Activated CD4-positive, alpha-beta memory T cell treated with anti-CD3 and anti-CD28 coated beads for 36 hours (primary cell): ENCODE measurements at regions not wholly inside any gene's neighbourhood (a gene's known extent, or its start where the extent isn't known, plus 50 kb on each side); places are given as distances from the start of the nearest gene placed in this dataset.

ENCODE experiments used
- CTCF ChIA-PET: fragments of 350-600 bp; sonication (Branson Sonifier 250); formaldehyde crosslinking; loops from one replicate; lab custom pipeline; 2021; ENCODE audit warnings: antibody characterized with exemption, inconsistent platforms; lab: Charles Lee
- POLR2A ChIA-PET: fragments of 350-600 bp; sonication (Branson Sonifier 250); formaldehyde crosslinking; loops from one replicate; lab custom pipeline; 2021; ENCODE audit warnings: antibody characterized with exemption; lab: Charles Lee
- DNase-seq: peaks from one replicate; pipeline ENCODE4 v3.0.0-alpha.2; 2020
- H3K27ac Mint-ChIP-seq: one replicate; pipeline ENCODE4 v1.8.0; 2021; ENCODE audit warnings: mixed read lengths
- H3K27me3 Mint-ChIP-seq: one replicate; pipeline ENCODE4 v1.8.0; 2021; ENCODE audit warnings: mixed read lengths
- H3K36me3 Mint-ChIP-seq: one replicate; pipeline ENCODE4 v1.8.0; 2021; ENCODE audit warnings: mixed read lengths
- H3K4me1 Mint-ChIP-seq: one replicate; pipeline ENCODE4 v1.8.0; 2021; ENCODE audit warnings: low read depth, mixed read lengths
- H3K4me3 Mint-ChIP-seq: one replicate; pipeline ENCODE4 v1.8.0; 2021; ENCODE audit warnings: mild to moderate bottlenecking, mixed read lengths
- H3K9me3 Mint-ChIP-seq: one replicate; pipeline ENCODE4 v1.8.0; 2021; ENCODE audit warnings: mixed read lengths
- intact Hi-C: fragments of 100-400 bp; cut with micrococcal nuclease; formaldehyde crosslinking; loops from one replicate; pipeline ENCODE4 v1.15.1; 2023

DNA sequence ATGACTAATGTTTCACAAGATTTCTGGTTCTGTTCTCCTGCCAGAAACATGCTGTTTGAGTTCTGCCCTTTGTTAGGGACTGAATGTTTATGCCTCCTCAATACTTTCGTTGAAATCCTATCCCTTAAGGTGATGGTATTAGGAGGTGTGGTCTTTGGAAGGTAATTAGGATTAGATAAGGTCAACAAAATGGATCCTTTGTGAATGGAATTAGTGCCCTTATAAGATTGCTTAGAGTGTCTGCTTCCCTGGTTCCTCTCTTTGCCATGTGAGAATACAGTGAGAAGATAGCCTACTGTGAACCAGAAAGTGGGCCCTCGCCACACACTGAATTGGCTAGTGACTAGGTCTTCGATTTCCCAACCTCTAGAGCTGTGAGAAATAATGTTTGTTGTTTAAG, 621.4 kb upstream of the ALCAM start:
- intact Hi-C loops, result no loop called here
- POLR2A ChIA-PET, result no interaction called here
- DNase-seq, result no peak
- Mint-ChIP-seq H3K9me3 (no peaks in the 10 kb centered on the region), H3K27me3 (no peaks in the 10 kb centered on the region), H3K4me1 (no peaks in the 10 kb centered on the region), H3K27ac (no peak overlapping the region), H3K4me3 (no peak overlapping the region), H3K36me3 (no peaks in the 10 kb centered on the region)
- CTCF ChIA-PET, result no interaction called here

DNA sequence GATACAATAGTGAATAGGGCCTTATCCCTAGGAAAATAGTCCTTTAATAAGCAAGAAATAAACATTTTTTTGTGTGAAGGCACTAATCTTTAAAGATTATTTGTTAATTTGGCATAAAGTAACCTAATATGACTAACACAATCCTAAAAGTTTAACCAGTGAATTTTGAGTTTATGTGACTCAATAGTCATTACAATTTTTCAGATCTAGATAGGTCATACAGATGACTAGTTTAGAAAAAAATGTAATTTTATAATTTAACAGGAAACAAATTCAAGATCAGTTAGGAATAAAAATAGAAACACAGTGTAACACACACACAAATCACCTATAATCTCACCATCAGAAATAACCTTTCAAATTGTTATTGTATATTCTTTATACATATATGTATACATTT, 620.7 kb upstream of the ALCAM start:
- no peak overlapping the region for H3K27ac Mint-ChIP-seq
- no peaks in the 10 kb centered on the region for H3K36me3 Mint-ChIP-seq
- no peaks in the 10 kb centered on the region for H3K27me3 Mint-ChIP-seq
- CTCF ChIA-PET, result no interaction called here
- DNase-seq, result no peak
- POLR2A ChIA-PET, result no interaction called here
- H3K4me1 Mint-ChIP-seq, result no peaks in the 10 kb centered on the region
- H3K9me3 Mint-ChIP-seq, result no peaks in the 10 kb centered on the region
- H3K4me3 Mint-ChIP-seq, result no peak overlapping the region
- intact Hi-C loops, result no loop called here

DNA sequence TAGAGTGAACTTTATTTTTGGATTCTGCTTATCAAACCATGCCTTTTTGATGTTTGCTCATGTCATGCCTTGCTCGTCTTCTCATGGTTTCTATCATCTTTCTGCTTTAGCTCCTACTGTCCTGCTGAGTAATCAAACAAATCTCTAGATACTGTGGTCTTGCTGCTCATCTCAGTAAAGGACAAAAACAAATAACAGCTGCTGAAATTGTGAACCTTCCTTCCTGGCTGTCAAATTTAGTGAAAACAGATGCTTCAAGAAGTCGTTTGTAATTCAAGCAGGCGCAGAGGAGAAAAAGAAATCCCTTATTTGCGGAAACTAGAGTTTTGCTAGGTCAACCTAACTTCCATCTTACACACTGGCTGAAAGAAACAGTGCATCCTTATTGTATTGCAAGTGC, 616.1 kb upstream of the ALCAM start:
- H3K27ac Mint-ChIP-seq, result no peak overlapping the region
- DNase-seq, result no peak
- no peak overlapping the region for H3K4me3 Mint-ChIP-seq
- H3K27me3 Mint-ChIP-seq, result peaks cover 3% of the 10 kb centered on the region
- H3K4me1 Mint-ChIP-seq, result no peaks in the 10 kb centered on the region
- ChIA-PET CTCF (no interaction called here), POLR2A (interaction anchor here (0.6 kb wide), 1 partner anchor 541 kb away, joined by 3 read pairs; no protein-coding TSS in a partner anchor)
- intact Hi-C loops, result no loop called here
- H3K9me3 Mint-ChIP-seq, result no peaks in the 10 kb centered on the region
- H3K36me3 Mint-ChIP-seq, result no peaks in the 10 kb centered on the region

DNA sequence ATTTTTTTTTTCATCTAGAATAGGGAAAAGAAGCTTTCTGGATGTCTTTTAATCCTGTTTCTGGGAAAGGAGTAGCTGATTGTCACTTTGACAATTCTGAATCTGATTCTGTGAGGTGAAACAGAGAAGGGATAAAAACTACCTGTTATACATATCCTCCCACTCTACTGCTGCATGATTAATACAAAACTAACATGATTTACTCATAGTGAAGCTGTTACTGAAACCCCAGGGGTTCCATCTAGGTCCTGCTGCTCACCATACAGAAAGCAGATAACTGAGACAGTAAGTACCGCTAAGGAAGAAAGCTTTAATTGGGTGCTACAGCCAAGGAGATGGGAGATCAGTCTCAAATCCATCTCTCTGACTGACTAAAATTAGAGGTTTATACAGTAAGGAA, 610.9 kb upstream of the ALCAM start:
- Mint-ChIP-seq H3K4me1 (no peaks in the 10 kb centered on the region), H3K27me3 (peaks cover 5% of the 10 kb centered on the region), H3K9me3 (peaks cover 3% of the 10 kb centered on the region), H3K4me3 (no peak overlapping the region), H3K27ac (no peak overlapping the region), H3K36me3 (no peaks in the 10 kb centered on the region)
- intact Hi-C loops, result no loop called here
- no peak for DNase-seq
- CTCF ChIA-PET, result no interaction called here
- POLR2A ChIA-PET, result no interaction called here

DNA sequence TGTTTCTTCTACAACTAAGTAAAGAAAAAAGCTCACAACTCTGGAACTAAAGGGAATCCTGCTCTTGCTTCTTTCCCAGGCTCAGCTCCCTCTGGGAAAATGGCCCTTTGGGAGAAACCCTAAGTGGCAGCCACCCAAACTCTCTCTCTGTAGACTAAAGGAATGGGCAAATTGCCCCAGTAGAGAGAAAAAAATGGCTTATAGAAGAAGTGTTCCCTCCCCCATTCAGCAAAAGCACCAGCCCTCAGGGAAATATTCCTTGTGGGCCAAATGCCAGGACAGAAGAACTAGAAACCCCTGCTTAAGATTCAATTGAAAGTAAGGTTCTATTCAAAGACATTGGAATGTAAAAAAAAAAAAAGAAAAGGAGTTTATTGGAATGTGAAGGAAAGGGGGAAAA, 603.7 kb upstream of the ALCAM start:
- Mint-ChIP-seq H3K9me3 (no peaks in the 10 kb centered on the region), H3K27ac (no peak overlapping the region), H3K4me3 (no peak overlapping the region), H3K27me3 (peaks cover 1% of the 10 kb centered on the region), H3K36me3 (no peaks in the 10 kb centered on the region), H3K4me1 (no peaks in the 10 kb centered on the region)
- intact Hi-C loops, result no loop called here
- CTCF ChIA-PET, result interaction anchor here (0.6 kb wide), 1 partner anchor 11 kb away, joined by 4 read pairs; no protein-coding TSS in a partner anchor
- no peak for DNase-seq
- POLR2A ChIA-PET, result no interaction called here

DNA sequence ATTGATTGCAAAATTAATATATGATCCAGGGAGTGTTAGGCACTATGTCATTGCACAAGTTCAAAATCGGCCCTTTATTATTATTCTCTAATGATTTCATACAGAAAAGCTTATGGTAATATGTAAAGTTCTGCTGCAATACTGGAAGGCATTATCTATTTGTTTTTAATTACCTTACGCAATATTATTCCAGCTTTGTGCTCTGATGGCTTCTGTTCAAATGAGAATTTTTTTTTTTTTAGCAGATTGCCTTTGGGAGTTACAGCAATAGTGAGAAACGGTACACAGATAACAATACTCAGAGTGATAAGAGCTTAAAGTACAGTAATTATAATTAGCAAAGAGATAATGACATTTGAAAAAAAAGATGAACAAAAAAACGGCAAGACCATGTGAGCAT, 602.2 kb upstream of the ALCAM start:
- CTCF ChIA-PET, result interaction anchor here (0.7 kb wide), 1 partner anchor 652 kb away, joined by 3 read pairs; no protein-coding TSS in a partner anchor
- intact Hi-C loops, result no loop called here

DNA sequence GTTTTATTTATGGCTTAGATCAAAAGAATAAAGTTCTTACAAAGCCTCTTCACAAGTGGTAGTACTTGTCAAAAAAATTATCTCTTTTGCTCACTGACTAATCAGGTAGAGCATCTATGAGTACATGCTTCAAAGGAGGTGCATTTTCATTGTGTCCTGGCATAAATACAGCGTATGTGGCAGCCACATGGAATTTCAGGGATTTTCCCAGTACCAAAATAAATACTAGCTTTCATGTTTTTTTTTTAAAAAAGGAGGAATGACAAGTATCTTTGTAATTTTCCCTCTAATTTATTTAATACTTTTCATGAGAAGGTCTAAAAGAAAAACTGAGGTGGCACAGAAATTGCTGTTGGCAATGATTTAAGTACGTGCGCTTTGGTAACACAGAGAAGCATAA, 597.8 kb upstream of the ALCAM start:
- CTCF ChIA-PET, result no interaction called here
- no peaks in the 10 kb centered on the region for H3K4me1 Mint-ChIP-seq
- no peaks in the 10 kb centered on the region for H3K9me3 Mint-ChIP-seq
- H3K27ac Mint-ChIP-seq, result no peak overlapping the region
- no peaks in the 10 kb centered on the region for H3K36me3 Mint-ChIP-seq
- H3K27me3 Mint-ChIP-seq, result no peaks in the 10 kb centered on the region
- intact Hi-C loops, result no loop called here
- no peak overlapping the region for H3K4me3 Mint-ChIP-seq
- no peak for DNase-seq
- POLR2A ChIA-PET, result no interaction called here

More for the DNA sequence above, 602.2 kb upstream of the ALCAM start:
- Mint-ChIP-seq H3K9me3 (no peaks in the 10 kb centered on the region), H3K27me3 (peaks cover 1% of the 10 kb centered on the region), H3K27ac (no peak overlapping the region), H3K4me1 (no peaks in the 10 kb centered on the region), H3K4me3 (no peak overlapping the region), H3K36me3 (no peaks in the 10 kb centered on the region)
- no peak for DNase-seq
- POLR2A ChIA-PET, result no interaction called here

DNA sequence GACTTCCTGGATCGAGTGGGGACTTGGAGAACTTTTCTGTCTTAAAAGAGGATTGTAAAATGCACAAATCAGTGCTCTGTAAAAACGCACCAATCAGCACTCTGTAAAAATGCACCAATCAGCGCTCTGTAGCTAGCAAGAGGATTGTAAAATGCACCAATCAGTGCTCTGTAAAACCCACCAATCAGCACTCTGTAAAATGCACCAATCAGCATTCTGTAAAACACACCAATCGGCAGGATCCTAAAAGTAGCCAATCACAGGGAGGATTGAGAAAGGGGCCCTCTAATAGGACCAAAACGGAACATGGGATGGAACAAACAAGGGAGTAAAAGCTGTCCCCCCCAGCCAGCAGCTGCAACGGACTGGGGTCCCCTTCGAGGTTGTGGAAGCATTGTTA, 587.4 kb upstream of the ALCAM start:
- no peaks in the 10 kb centered on the region for H3K36me3 Mint-ChIP-seq
- no peak for DNase-seq
- ChIA-PET CTCF (no interaction called here), POLR2A (no interaction called here)
- no peak overlapping the region for H3K27ac Mint-ChIP-seq
- no peaks in the 10 kb centered on the region for H3K4me1 Mint-ChIP-seq
- H3K27me3 Mint-ChIP-seq, result no peaks in the 10 kb centered on the region
- H3K9me3 Mint-ChIP-seq, result peaks cover 3% of the 10 kb centered on the region
- intact Hi-C loops, result no loop called here
- no peak overlapping the region for H3K4me3 Mint-ChIP-seq

DNA sequence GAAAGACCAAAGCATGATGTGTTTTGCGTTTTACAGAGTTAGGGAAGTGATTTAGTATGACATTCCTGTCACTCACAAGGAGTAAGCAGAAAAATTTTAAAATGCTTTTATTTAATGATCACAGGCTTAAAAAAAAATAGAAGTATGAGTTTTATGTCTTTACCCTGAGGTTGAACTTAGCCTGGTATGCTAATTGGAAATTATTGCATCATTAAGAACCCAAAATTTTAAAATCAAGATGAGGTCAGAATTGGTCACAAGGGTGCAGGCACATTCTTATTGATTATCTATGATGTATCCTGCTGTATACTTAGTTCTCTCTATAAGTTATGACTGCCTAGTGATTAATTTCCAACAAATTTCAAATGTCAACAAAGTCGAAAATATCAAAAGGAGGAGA, 585.6 kb upstream of the ALCAM start:
- POLR2A ChIA-PET, result no interaction called here
- intact Hi-C loops, result no loop called here
- CTCF ChIA-PET, result no interaction called here

DNA sequence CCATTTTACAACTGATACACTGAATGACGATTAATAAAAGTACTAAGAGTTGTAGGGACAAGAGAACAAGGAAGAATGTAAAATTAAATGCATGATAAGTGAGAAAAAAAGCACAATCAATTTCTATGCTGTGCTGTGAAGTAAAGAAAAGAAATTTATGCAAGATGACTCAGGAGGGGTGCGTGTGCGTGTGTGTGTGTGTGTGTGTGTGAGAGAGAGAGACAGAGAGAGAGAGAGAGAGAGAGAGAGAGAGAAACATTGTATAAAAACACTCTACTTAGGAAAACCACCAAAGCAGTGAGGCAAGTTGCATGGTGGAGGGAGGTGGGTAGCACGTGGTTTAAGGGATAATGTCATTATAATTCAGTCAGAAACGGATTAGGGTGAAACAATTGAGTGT, 580.8 kb upstream of the ALCAM start:
- no peaks in the 10 kb centered on the region for H3K4me1 Mint-ChIP-seq
- no peaks in the 10 kb centered on the region for H3K36me3 Mint-ChIP-seq
- no peaks in the 10 kb centered on the region for H3K9me3 Mint-ChIP-seq
- H3K27me3 Mint-ChIP-seq, result peaks cover 2% of the 10 kb centered on the region
- intact Hi-C loops, result no loop called here
- H3K27ac Mint-ChIP-seq, result no peak overlapping the region
- ChIA-PET POLR2A (no interaction called here), CTCF (no interaction called here)
- H3K4me3 Mint-ChIP-seq, result no peak overlapping the region
- no peak for DNase-seq

More for the DNA sequence above, 585.6 kb upstream of the ALCAM start:
- Mint-ChIP-seq H3K4me1 (no peaks in the 10 kb centered on the region), H3K27ac (no peak overlapping the region), H3K36me3 (no peaks in the 10 kb centered on the region), H3K27me3 (no peaks in the 10 kb centered on the region), H3K4me3 (no peak overlapping the region), H3K9me3 (peaks cover 3% of the 10 kb centered on the region)
- DNase-seq, result no peak

DNA sequence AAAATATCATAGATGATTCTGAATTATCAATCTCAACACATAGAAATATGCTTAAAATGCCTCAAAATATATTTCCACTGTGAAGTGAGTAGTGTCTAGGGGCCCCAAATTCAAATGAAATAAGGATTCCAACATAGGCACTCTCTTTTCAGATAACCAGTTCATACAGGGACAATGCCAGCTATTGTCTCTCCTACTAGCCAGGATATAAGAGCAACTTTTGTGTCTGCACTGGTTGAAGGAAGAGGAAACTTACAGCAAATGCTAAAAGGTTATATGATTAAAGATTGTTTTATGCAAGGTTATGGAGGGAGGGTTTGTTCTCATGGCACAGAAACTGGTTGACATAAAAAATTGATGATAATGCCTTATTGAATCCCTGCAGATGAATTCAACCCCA, 579.4 kb upstream of the ALCAM start:
- Mint-ChIP-seq H3K9me3 (no peaks in the 10 kb centered on the region), H3K36me3 (no peaks in the 10 kb centered on the region), H3K27ac (no peak overlapping the region), H3K4me3 (no peak overlapping the region), H3K4me1 (no peaks in the 10 kb centered on the region), H3K27me3 (peaks cover 2% of the 10 kb centered on the region)
- ChIA-PET CTCF (no interaction called here), POLR2A (no interaction called here)
- DNase-seq, result no peak
- intact Hi-C loops, result no loop called here

DNA sequence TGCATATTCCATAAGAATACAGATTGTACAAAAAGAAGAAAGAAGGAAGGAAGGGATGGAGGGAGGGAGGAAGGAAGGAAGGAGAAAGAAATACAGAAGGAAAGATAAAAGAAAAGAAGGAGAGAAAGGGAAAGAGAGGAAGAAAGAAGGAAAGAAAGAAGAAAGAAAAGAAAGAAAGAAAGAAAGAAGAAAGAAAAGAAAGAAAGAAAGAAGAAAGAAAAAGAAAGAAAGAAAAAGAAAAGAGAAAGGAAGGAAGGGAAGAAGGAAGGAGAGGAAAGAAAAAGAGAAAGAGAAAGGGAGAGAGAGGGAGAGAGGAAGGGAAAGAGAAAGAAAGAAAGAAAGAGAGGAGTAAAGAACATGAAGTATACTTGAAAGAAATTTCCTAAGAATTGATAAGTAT, 577.9 kb upstream of the ALCAM start:
- DNase-seq, result no peak
- Mint-ChIP-seq H3K9me3 (no peaks in the 10 kb centered on the region), H3K27ac (no peak overlapping the region), H3K4me3 (no peak overlapping the region), H3K27me3 (peaks cover 2% of the 10 kb centered on the region), H3K36me3 (no peaks in the 10 kb centered on the region), H3K4me1 (no peaks in the 10 kb centered on the region)
- ChIA-PET CTCF (no interaction called here), POLR2A (no interaction called here)
- intact Hi-C loops, result no loop called here

DNA sequence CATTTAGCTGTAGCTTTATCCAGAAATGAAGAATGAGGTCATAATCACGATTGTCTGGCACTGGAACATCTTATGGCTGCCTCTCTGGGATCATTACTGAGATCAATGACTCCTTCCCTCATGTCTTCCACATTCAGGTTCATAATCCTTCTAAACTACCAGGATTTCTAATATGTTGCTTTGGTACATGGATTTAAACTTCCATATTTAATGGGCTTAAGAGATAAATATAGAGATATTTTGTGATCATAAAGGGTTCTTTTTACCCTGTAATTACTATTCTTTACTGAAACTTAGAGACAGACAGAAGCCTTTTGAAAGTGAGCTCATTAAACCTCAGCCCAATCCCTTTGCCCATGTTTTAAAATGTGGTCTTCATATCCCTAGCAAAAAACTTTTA, 575.4 kb upstream of the ALCAM start:
- DNase-seq, result no peak
- no peak overlapping the region for H3K27ac Mint-ChIP-seq
- no peaks in the 10 kb centered on the region for H3K4me1 Mint-ChIP-seq
- CTCF ChIA-PET, result no interaction called here
- intact Hi-C loops, result no loop called here
- H3K9me3 Mint-ChIP-seq, result no peaks in the 10 kb centered on the region
- no peak overlapping the region for H3K4me3 Mint-ChIP-seq
- POLR2A ChIA-PET, result no interaction called here
- peaks cover 2% of the 10 kb centered on the region for H3K27me3 Mint-ChIP-seq
- H3K36me3 Mint-ChIP-seq, result no peaks in the 10 kb centered on the region
